Stomach (tissue), 8 donors: ENCODE measurements at regions not wholly inside any gene's neighbourhood (a gene's known extent, or its start where the extent isn't known, plus 50 kb on each side); places are given as distances from the start of the nearest gene placed in this dataset.

Experiments
- DNase-seq, 2 donors: peaks; one replicate each; pipeline versions ENCODE4 v3.0.0 to v3.0.0-alpha.2; 2013 to 2019
- H3K27ac ChIP-seq, 5 donors: fragments of 200-600 bp in 4 of 5; sonication (generic) in 4 of 5; one replicate each; pipeline ENCODE4 v1.5.1; 2013 to 2019; ENCODE audit warnings: mild to moderate bottlenecking in 1 of 5, moderate library complexity in 1 of 5
- H3K27me3 ChIP-seq, 3 donors: fragments of 200-600 bp; sonication (generic); one replicate each; pipeline ENCODE4 v1.5.1; 2017 to 2019; ENCODE audit warnings: mixed run types in 1 of 3
- H3K36me3 ChIP-seq, 4 donors: fragments of 200-600 bp; sonication (generic); 1 replicate in 3 of 4; 2 replicates in 1 of 4; pipeline ENCODE4 v1.5.1; 2016 to 2019
- H3K4me1 ChIP-seq, 4 donors: fragments of 200-600 bp; sonication (generic); one replicate each; pipeline ENCODE4 v1.5.1; 2016 to 2019
- H3K4me3 ChIP-seq, 4 donors: fragments of 200-600 bp; sonication (generic) in 3 of 4; one replicate each; pipeline ENCODE4 v1.5.1; 2016 to 2019; ENCODE audit warnings: mild to moderate bottlenecking in 1 of 4
- H3K9me3 ChIP-seq, 4 donors: fragments of 200-600 bp; sonication (generic); one replicate each; pipeline ENCODE4 v1.5.1; 2016 to 2019
- EP300 ChIP-seq: sonication (generic); formaldehyde crosslinking; IDR thresholded peaks from one replicate; pipeline ENCODE4 v1.6.1; 2017; ENCODE audit warnings: antibody characterized with exemption
- POLR2A ChIP-seq, 4 donors: fragments of 450-650 bp; IDR thresholded peaks; one replicate each; pipeline ENCODE4 v1.6.1; 2016; ENCODE audit warnings: antibody characterized with exemption in 4 of 4, control low read depth in 2 of 4, mild to moderate bottlenecking in 1 of 4, moderate library complexity in 1 of 4
- POLR2AphosphoS5 ChIP-seq, 3 donors: sonication (generic); formaldehyde crosslinking; IDR thresholded peaks; one replicate each; pipeline ENCODE4 v1.6.1; 2016; ENCODE audit warnings: antibody characterized with exemption in 3 of 3
- WGBS, 5 donors: extraction: QIAGEN DNeasy Blood & Tissue Kit in 3 of 5; methylation state at CpG; one replicate each; pipeline versions ENCODE4 v1.1.5 to v1.1.7; 2013 to 2018; 5-methylcytosine and 5-hydroxymethylcytosine counted together
- intact Hi-C: fragments of 100-400 bp; cut with DNase I; formaldehyde crosslinking; loops from one replicate; pipeline ENCODE4 v1.15.1; 2023; ENCODE audit warnings: low total_unique reads
- TF ChIP-seq, protein P1 (sequence below), 7 experiments: fragments of 450-650 bp in 4 of 7; fragments of 200-600 bp in 3 of 7; sonication (generic) in 3 of 7; IDR thresholded peaks; one replicate each; pipeline ENCODE4 v1.5.1; 2016 to 2019; ENCODE audit warnings: antibody characterized with exemption in 7 of 7, control low read depth in 2 of 7, mild to moderate bottlenecking in 1 of 7
- donor health status: healthy with polysubstance abuse.
- donor health status: Bipolar disorder and iron deficiency.
- donor health status: healthy.

DNA sequence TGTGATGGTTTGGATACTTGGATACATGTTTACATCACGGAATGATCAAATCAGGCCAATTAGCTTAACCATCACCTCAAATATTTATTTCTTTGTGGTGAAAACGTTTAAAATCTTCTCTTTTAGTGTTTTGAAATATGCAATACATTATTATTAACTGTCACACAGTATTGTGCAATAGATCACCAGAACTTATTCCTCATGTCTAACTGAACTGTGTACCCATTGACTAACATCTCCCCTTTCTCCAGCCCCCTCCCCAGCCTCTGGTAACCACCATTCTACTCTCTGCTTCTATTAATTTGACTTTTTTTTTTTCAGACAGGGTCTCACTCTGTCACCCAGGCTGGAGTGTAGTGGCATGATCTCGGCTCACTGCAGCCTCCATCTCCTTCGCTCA lies 471.9 kb downstream of the BCOR start:
- TF ChIP-seq POLR2A (IDR thresholded peaks at IDR 0.05): no peak
- no peak for TF ChIP-seq POLR2AphosphoS5 (IDR thresholded peaks at IDR 0.05)
- TF ChIP-seq EP300: no peak
- TF ChIP-seq, protein P1, sequence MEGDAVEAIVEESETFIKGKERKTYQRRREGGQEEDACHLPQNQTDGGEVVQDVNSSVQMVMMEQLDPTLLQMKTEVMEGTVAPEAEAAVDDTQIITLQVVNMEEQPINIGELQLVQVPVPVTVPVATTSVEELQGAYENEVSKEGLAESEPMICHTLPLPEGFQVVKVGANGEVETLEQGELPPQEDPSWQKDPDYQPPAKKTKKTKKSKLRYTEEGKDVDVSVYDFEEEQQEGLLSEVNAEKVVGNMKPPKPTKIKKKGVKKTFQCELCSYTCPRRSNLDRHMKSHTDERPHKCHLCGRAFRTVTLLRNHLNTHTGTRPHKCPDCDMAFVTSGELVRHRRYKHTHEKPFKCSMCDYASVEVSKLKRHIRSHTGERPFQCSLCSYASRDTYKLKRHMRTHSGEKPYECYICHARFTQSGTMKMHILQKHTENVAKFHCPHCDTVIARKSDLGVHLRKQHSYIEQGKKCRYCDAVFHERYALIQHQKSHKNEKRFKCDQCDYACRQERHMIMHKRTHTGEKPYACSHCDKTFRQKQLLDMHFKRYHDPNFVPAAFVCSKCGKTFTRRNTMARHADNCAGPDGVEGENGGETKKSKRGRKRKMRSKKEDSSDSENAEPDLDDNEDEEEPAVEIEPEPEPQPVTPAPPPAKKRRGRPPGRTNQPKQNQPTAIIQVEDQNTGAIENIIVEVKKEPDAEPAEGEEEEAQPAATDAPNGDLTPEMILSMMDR (IDR thresholded peaks at IDR 0.05): no peak
- Histone ChIP-seq H3K4me1 (no peaks in the 10 kb centered on the region), H3K4me3 (no peak overlapping the region), H3K27ac (no peak overlapping the region), H3K27me3 (peaks cover 0 to 3% (median 0%) of the 10 kb centered on the region in 3 donors), H3K9me3 (peaks cover 0 to 28% (median 6%) of the 10 kb centered on the region in 4 donors), H3K36me3 (no peaks in the 10 kb centered on the region)
- intact Hi-C loops: no loop called here
- 72 to 88% (median 77%) methylated on average over 4 of the region's 4 CpGs for WGBS, 5 donors
- DNase-seq: no peak

- Histone ChIP-seq H3K4me3 (no peak overlapping the region), H3K36me3 (no peaks in the 10 kb centered on the region), H3K27me3 (peaks cover 0 to 3% (median 0%) of the 10 kb centered on the region in 3 donors), H3K4me1 (no peaks in the 10 kb centered on the region), H3K9me3 (peaks cover 0 to 25% (median 3%) of the 10 kb centered on the region in 4 donors), H3K27ac (no peak overlapping the region)
- DNase-seq: no peak
- intact Hi-C loops: no loop called here
- WGBS, 5 donors: 42 to 69% (median 53%) methylated on average over 7 of the region's 7 CpGs
- no peak for TF ChIP-seq POLR2A (IDR thresholded peaks at IDR 0.05)
- no peak for TF ChIP-seq POLR2AphosphoS5 (IDR thresholded peaks at IDR 0.05)
- TF ChIP-seq, protein P1 (IDR thresholded peaks at IDR 0.05): no peak
- no peak for TF ChIP-seq EP300
Measured at GRCh38 chrX:39626749-39627148, 471.0 kb downstream of the BCOR start.

DNA sequence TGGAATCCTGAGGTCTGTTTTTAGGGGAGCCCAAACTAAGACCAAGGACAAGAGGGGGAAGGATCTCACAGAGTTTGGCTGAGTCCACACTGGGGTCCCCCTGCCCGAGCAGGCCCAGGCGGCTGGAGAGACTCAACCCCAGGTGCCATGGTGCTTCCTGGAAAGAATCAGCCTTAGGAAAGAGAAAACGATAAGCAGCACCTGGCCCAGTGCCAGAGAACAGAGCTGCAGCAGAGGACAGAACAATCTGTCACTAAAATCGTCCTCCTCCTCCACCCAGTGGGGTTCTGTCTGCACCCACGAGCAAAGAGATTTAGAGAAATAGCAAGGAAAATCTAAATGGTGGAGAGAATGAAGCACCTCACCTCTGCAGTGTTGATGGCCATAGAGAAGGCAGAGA lies 470.5 kb downstream of the BCOR start:
- peak in 1 of 2 donors; percentile 31 for DNase-seq
- WGBS, 5 donors: 39 to 53% (median 42%) methylated on average over 5 of the region's 5 CpGs
- intact Hi-C loops: no loop called here

GRCh38 chrX:39629001-39629400 lies 468.8 kb downstream of the BCOR start:
- Histone ChIP-seq H3K4me1 (no peaks in the 10 kb centered on the region), H3K27me3 (peaks cover 0 to 3% (median 0%) of the 10 kb centered on the region in 3 donors), H3K27ac (no peak overlapping the region), H3K9me3 (peaks cover 0 to 5% (median 1%) of the 10 kb centered on the region in 4 donors), H3K36me3 (no peaks in the 10 kb centered on the region), H3K4me3 (no peak overlapping the region)
- TF ChIP-seq POLR2AphosphoS5 (IDR thresholded peaks at IDR 0.05) (no peak), POLR2A (IDR thresholded peaks at IDR 0.05) (no peak), EP300 (no peak)
- TF ChIP-seq, protein P1 (IDR thresholded peaks at IDR 0.05): no peak
- intact Hi-C loops: no loop called here
- WGBS, 5 donors: 78 to 100% (median 91%) methylated on average over 1 of the region's 1 CpG
- DNase-seq: no peak

More for the DNA sequence above, 470.5 kb downstream of the BCOR start:
- H3K4me1 ChIP-seq: no peaks in the 10 kb centered on the region
- TF ChIP-seq EP300 (no peak), POLR2AphosphoS5 (IDR thresholded peaks at IDR 0.05) (no peak), POLR2A (IDR thresholded peaks at IDR 0.05) (no peak)
- TF ChIP-seq, protein P1 (IDR thresholded peaks at IDR 0.05): no peak
- H3K9me3 ChIP-seq: peaks cover 0 to 21% (median 3%) of the 10 kb centered on the region in 4 donors
- H3K36me3 ChIP-seq: no peaks in the 10 kb centered on the region
- peaks cover 0 to 3% (median 0%) of the 10 kb centered on the region in 3 donors for H3K27me3 ChIP-seq
- no peak overlapping the region for H3K27ac ChIP-seq
- no peak overlapping the region for H3K4me3 ChIP-seq
